ENCODE measurements at regions not wholly inside any gene's neighbourhood (a gene's known extent, or its start where the extent isn't known, plus 50 kb on each side); places are given as distances from the start of the nearest gene placed in this dataset.

DNA sequence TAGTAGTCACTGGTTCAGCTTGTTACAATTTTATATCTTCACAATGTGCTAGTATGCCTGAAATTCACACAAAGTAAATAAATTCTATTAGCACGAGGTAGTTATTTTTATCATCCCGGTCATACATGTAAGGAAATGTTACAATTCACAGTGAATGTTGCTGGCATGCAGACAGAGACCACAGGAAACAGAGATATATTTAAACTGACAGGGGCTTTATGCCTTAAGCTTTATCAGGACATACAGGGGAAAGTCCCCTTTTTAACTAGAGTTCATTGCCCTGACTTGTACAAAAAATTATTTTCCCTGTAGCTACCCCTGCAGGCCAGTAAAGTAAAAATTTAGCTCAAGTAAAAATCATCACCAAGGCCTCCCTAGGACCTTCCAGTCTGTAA is 712.0 kb upstream of the NRSN1 start:
- peak overlapping the region; percentile 36 for H3K27ac Mint-ChIP-seq
- no peak for DNase-seq
- no peaks in the 10 kb centered on the region for H3K27me3 Mint-ChIP-seq (ENCODE audit: low read depth, poor library complexity)
- peaks cover 5% of the 10 kb centered on the region for H3K36me3 Mint-ChIP-seq (ENCODE audit: low read depth)
- TF ChIP-seq, protein P1, sequence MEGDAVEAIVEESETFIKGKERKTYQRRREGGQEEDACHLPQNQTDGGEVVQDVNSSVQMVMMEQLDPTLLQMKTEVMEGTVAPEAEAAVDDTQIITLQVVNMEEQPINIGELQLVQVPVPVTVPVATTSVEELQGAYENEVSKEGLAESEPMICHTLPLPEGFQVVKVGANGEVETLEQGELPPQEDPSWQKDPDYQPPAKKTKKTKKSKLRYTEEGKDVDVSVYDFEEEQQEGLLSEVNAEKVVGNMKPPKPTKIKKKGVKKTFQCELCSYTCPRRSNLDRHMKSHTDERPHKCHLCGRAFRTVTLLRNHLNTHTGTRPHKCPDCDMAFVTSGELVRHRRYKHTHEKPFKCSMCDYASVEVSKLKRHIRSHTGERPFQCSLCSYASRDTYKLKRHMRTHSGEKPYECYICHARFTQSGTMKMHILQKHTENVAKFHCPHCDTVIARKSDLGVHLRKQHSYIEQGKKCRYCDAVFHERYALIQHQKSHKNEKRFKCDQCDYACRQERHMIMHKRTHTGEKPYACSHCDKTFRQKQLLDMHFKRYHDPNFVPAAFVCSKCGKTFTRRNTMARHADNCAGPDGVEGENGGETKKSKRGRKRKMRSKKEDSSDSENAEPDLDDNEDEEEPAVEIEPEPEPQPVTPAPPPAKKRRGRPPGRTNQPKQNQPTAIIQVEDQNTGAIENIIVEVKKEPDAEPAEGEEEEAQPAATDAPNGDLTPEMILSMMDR (IDR thresholded peaks at IDR 0.05): peak; percentile 7
- peaks cover 4% of the 10 kb centered on the region for H3K9me3 Mint-ChIP-seq
- no peaks in the 10 kb centered on the region for H3K4me1 Mint-ChIP-seq
- H3K4me3 Mint-ChIP-seq: no peak overlapping the region

DNA sequence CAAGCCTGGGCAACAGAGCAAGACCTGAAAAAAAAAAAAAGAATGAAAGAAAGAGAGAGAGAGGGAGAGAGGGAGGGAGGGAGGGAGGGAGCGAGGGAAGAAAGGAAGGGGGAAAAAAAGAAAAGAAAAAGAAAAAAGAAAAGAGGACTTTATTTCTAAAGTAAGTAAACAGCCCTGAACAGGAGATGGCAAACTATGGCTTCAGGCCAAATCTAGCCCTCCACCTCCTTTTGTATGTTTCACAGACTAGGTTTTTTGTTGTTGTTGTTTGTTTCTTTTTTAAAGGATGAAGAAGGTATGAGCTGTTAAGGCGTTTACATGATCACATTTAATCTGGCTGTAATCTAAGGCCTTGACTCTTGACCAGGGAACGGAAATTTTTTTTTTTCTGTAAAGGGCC is 711.1 kb upstream of the NRSN1 start:
- TF ChIP-seq, protein P1 (IDR thresholded peaks at IDR 0.05): no peak
- Mint-ChIP-seq H3K36me3 (ENCODE audit: low read depth) (peaks cover 5% of the 10 kb centered on the region), H3K9me3 (peaks cover 4% of the 10 kb centered on the region), H3K4me3 (no peak overlapping the region), H3K27me3 (ENCODE audit: low read depth, poor library complexity) (no peaks in the 10 kb centered on the region), H3K4me1 (no peaks in the 10 kb centered on the region), H3K27ac (no peak overlapping the region)
- no peak for DNase-seq

DNA sequence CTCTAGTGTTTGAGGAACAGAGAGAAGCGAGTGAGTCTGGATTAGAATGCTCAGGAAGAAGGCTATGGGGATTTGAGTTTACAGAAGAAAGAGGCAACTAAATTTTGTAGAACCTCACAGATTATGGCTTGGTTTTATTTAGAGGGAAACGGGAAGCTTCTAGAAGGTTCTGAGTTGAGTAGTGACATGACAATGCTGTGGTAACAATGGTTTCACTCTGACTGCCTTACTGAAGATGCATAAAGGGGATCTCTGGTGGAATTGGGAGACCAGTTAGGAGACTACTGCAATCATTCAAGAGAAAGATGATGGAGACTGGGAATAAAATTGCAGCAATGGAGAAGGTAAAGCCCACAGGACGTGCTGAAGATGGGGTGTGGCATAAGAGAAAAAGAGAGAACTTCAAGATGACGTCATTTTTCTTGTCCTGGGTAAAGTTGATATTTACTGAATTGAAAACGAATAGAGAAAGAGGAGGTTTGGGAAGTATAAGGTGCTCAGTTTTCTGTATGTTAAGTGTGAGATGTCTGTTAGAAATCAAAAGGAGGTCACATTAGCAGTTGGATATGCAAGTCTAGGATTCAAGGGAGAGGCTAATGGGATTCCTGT is 710.1 kb upstream of the NRSN1 start:
- no peaks in the 10 kb centered on the region for H3K9me3 Mint-ChIP-seq
- no peaks in the 10 kb centered on the region for H3K27me3 Mint-ChIP-seq (ENCODE audit: low read depth, poor library complexity)
- no peaks in the 10 kb centered on the region for H3K36me3 Mint-ChIP-seq (ENCODE audit: low read depth)
- no peaks in the 10 kb centered on the region for H3K4me1 Mint-ChIP-seq
- no peak for DNase-seq
- no peak overlapping the region for H3K4me3 Mint-ChIP-seq
- no peak overlapping the region for H3K27ac Mint-ChIP-seq
- TF ChIP-seq, protein P1 (IDR thresholded peaks at IDR 0.05): no peak

DNA sequence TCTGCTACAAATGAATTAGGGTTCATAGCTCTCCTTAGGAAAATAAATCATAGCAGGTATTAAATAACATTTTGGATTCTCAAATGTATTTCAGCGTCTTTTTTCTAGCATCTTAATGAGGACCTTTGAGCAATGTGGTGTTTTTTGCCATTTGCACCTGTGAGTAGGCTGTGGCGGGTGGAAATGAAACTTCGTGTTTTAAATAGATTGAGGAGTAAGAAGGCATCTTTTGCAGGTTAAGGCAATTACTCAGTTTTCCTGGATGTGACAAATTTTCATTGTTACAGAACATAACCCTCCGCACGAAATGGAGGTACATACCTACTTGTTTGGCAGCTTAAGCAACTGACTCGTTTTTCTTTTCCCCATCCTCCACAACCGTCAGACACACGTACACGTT is 708.9 kb upstream of the NRSN1 start:
- TF ChIP-seq, protein P1 (IDR thresholded peaks at IDR 0.05): no peak
- DNase-seq: no peak
- Mint-ChIP-seq H3K9me3 (no peaks in the 10 kb centered on the region), H3K36me3 (ENCODE audit: low read depth) (no peaks in the 10 kb centered on the region), H3K4me1 (no peaks in the 10 kb centered on the region), H3K27ac (no peak overlapping the region), H3K4me3 (no peak overlapping the region), H3K27me3 (ENCODE audit: low read depth, poor library complexity) (no peaks in the 10 kb centered on the region)

DNA sequence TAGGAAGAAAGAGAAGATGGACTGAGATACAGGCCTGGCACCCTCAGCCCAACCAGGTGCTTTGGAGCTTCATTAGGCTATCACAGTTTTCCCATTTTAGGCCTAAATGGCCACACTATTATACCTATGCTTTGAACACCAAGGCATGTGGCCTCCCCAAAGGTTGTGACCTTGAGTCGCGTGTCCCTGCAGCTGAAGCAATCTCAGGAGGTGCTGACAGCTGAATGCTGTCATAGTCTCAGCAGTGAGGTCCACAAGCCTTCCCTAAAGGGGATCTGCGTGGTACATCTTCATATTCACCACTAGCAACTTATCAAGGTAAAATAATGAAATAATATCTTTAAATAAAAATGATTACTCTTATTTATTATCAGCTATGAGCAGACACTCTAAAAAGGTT is 707.9 kb upstream of the NRSN1 start:
- no peak overlapping the region for H3K27ac Mint-ChIP-seq
- no peaks in the 10 kb centered on the region for H3K4me1 Mint-ChIP-seq
- no peak overlapping the region for H3K4me3 Mint-ChIP-seq
- DNase-seq: peak; percentile 9
- TF ChIP-seq, protein P1 (IDR thresholded peaks at IDR 0.05): no peak
- peaks cover 4% of the 10 kb centered on the region for H3K9me3 Mint-ChIP-seq
- no peaks in the 10 kb centered on the region for H3K36me3 Mint-ChIP-seq (ENCODE audit: low read depth)
- H3K27me3 Mint-ChIP-seq (ENCODE audit: low read depth, poor library complexity): no peaks in the 10 kb centered on the region

DNA sequence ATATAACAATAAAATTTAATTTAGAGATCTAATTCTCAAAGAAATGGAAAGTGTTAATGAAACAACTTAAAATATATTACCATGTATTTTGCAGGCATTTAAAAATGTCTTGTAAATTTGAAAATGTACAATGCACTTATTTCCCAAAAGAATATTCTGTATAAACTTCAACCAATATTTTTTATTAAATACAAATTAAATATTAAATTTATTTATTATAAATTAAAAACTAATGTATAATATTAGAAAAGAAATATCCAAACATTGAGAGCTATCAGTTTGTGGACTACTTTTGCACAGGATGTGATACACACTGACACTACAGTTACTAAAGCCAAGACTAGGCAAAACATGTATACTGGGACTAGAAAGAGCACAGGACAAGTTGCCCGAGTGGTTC is 707.0 kb upstream of the NRSN1 start:
- Mint-ChIP-seq H3K4me1 (no peaks in the 10 kb centered on the region), H3K27me3 (ENCODE audit: low read depth, poor library complexity) (no peaks in the 10 kb centered on the region), H3K4me3 (no peak overlapping the region), H3K36me3 (ENCODE audit: low read depth) (no peaks in the 10 kb centered on the region), H3K27ac (no peak overlapping the region), H3K9me3 (peaks cover 12% of the 10 kb centered on the region)
- TF ChIP-seq, protein P1 (IDR thresholded peaks at IDR 0.05): no peak
- DNase-seq: no peak

All from nephron progenitor cell (in vitro differentiated cells).